Gastroesophageal sphincter (tissue), 4 donors: ENCODE measurements at regions not wholly inside any gene's neighbourhood (a gene's known extent, or its start where the extent isn't known, plus 50 kb on each side); places are given as distances from the start of the nearest gene placed in this dataset.
"Not testable (repeated sequence)": the region's sequence is repeated elsewhere in the genome, so short reads cannot be mapped to it uniquely, and the experiment has no call there.

Experiments
- ATAC-seq: fragments of 150-250 bp; one replicate; pipeline ENCODE4 v1.9.1; 2016; ENCODE audit warnings: mild to moderate bottlenecking, moderate library complexity
- H3K27ac ChIP-seq, 4 donors: fragments of 200-600 bp; sonication (generic) in 3 of 4; 1 replicate in 3 of 4; 2 replicates in 1 of 4; pipeline ENCODE4 v1.5.1; 2016 to 2019
- H3K27me3 ChIP-seq: fragments of 200-600 bp; sonication (generic); one replicate; pipeline ENCODE4 v1.5.1; 2019
- H3K36me3 ChIP-seq, 2 donors: fragments of 200-600 bp; sonication (generic); one replicate each; pipeline ENCODE4 v1.5.1; 2019; ENCODE audit warnings: control low read depth in 1 of 2
- H3K4me1 ChIP-seq, 3 donors: fragments of 200-600 bp; sonication (generic); 1 replicate in 2 of 3; 2 replicates in 1 of 3; pipeline ENCODE4 v1.5.1; 2016 to 2019; ENCODE audit warnings: control low read depth in 2 of 3
- H3K4me3 ChIP-seq, 2 donors: fragments of 200-600 bp; sonication (generic); one replicate each; pipeline ENCODE4 v1.5.1; 2019; ENCODE audit warnings: mild to moderate bottlenecking in 1 of 2, moderate library complexity in 1 of 2
- H3K9me3 ChIP-seq, 3 donors: fragments of 200-600 bp; sonication (generic); one replicate each; pipeline ENCODE4 v1.5.1; 2017 to 2019; ENCODE audit warnings: control low read depth in 2 of 3
- EP300 ChIP-seq: sonication (generic); formaldehyde crosslinking; IDR thresholded peaks from one replicate; pipeline ENCODE4 v1.6.1; 2017; ENCODE audit warnings: antibody characterized with exemption, mild to moderate bottlenecking
- POLR2A ChIP-seq, 2 donors: fragments of 450-650 bp; IDR thresholded peaks; one replicate each; pipeline ENCODE4 v1.6.1; 2017; ENCODE audit warnings: antibody characterized with exemption in 2 of 2, mild to moderate bottlenecking in 2 of 2, moderate library complexity in 1 of 2
- POLR2AphosphoS5 ChIP-seq: sonication (generic); formaldehyde crosslinking; IDR thresholded peaks from one replicate; pipeline ENCODE4 v1.6.1; 2017; ENCODE audit warnings: antibody characterized with exemption
- WGBS, 2 donors: methylation state at CpG; one replicate each; pipeline ENCODE4 v1.1.5; 2018; ENCODE audit warnings: low coverage in 1 of 2; 5-methylcytosine and 5-hydroxymethylcytosine counted together
- TF ChIP-seq, protein P1 (sequence below), 4 experiments: fragments of 200-600 bp in 2 of 4; fragments of 450-650 bp in 2 of 4; sonication (generic) in 1 of 4; IDR thresholded peaks; one replicate each; pipeline ENCODE4 v1.5.1; 2017 to 2019; ENCODE audit warnings: antibody characterized with exemption in 4 of 4, mild to moderate bottlenecking in 2 of 4, moderate library complexity in 2 of 4

DNA sequence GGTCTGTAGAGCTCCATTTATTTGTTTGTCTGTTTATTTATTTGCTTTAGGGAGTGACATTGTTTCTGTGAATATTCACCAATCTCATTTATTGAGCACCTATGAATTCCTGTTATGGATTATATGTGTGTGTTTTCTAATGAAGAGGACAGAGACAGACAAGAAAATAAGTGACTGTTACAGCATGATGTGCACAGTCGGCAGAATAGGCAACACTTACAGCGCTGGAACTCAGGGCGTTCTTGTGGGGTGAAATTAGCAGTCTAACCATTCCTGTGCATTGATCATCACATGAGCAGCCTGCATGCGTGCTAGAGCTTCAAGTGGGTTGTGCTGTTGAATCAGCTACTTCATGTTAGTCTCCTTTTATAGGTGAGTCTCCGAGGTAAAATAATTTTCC is 960.7 kb downstream of the SLC4A3 start:
- H3K4me1 ChIP-seq: no peaks in the 10 kb centered on the region
- peaks cover 4% of the 10 kb centered on the region for H3K27me3 ChIP-seq
- no peak overlapping the region for H3K4me3 ChIP-seq
- no peak overlapping the region for H3K27ac ChIP-seq
- no peak for TF ChIP-seq POLR2A (IDR thresholded peaks at IDR 0.05)
- no peak for TF ChIP-seq POLR2AphosphoS5
- no peak for TF ChIP-seq EP300
- TF ChIP-seq, protein P1, sequence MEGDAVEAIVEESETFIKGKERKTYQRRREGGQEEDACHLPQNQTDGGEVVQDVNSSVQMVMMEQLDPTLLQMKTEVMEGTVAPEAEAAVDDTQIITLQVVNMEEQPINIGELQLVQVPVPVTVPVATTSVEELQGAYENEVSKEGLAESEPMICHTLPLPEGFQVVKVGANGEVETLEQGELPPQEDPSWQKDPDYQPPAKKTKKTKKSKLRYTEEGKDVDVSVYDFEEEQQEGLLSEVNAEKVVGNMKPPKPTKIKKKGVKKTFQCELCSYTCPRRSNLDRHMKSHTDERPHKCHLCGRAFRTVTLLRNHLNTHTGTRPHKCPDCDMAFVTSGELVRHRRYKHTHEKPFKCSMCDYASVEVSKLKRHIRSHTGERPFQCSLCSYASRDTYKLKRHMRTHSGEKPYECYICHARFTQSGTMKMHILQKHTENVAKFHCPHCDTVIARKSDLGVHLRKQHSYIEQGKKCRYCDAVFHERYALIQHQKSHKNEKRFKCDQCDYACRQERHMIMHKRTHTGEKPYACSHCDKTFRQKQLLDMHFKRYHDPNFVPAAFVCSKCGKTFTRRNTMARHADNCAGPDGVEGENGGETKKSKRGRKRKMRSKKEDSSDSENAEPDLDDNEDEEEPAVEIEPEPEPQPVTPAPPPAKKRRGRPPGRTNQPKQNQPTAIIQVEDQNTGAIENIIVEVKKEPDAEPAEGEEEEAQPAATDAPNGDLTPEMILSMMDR (IDR thresholded peaks at IDR 0.05): no peak
- WGBS, 2 donors: 91 to 93% methylated on average over 5 of the region's 5 CpGs
- no peaks in the 10 kb centered on the region for H3K36me3 ChIP-seq
- ATAC-seq: no peak
- H3K9me3 ChIP-seq: no peaks in the 10 kb centered on the region

- H3K36me3 ChIP-seq: no peaks in the 10 kb centered on the region
- H3K4me3 ChIP-seq: no peak overlapping the region
- no peak for ATAC-seq
- H3K27me3 ChIP-seq: peaks cover 4% of the 10 kb centered on the region
- no peak for TF ChIP-seq POLR2A (IDR thresholded peaks at IDR 0.05)
- no peak for TF ChIP-seq EP300
- TF ChIP-seq, protein P1 (IDR thresholded peaks at IDR 0.05): no peak
- no peak for TF ChIP-seq POLR2AphosphoS5
- H3K4me1 ChIP-seq: no peaks in the 10 kb centered on the region
- H3K27ac ChIP-seq: no peak overlapping the region
- WGBS, 2 donors: 100% methylated on average over 1 of the region's 1 CpG
- H3K9me3 ChIP-seq: no peaks in the 10 kb centered on the region
Measured at GRCh38 chr2:220590476-220590875, 963.0 kb downstream of the SLC4A3 start.

GRCh38 chr2:220593526-220593925 is 966.1 kb downstream of the SLC4A3 start:
- H3K27ac ChIP-seq: no peak overlapping the region
- ATAC-seq: no peak
- no peaks in the 10 kb centered on the region for H3K36me3 ChIP-seq
- no peak overlapping the region for H3K4me3 ChIP-seq
- no peaks in the 10 kb centered on the region for H3K9me3 ChIP-seq
- WGBS, 2 donors: 13 to 67% methylated on average over 1 of the region's 1 CpG
- H3K27me3 ChIP-seq: peaks cover 4% of the 10 kb centered on the region
- no peaks in the 10 kb centered on the region for H3K4me1 ChIP-seq
- TF ChIP-seq POLR2A (IDR thresholded peaks at IDR 0.05): no peak
- TF ChIP-seq, protein P1 (IDR thresholded peaks at IDR 0.05): no peak
- TF ChIP-seq POLR2AphosphoS5: no peak
- no peak for TF ChIP-seq EP300

GRCh38 chr2:220601674-220602073 is 970.4 kb downstream of the EPHA4 start:
- 50 to 53% methylated on average over 2 to 3 of the region's 3 CpGs for WGBS, 2 donors
- H3K4me1 ChIP-seq: no peaks in the 10 kb centered on the region
- H3K4me3 ChIP-seq: no peak overlapping the region
- H3K9me3 ChIP-seq: peaks cover 0 to 3% (median 0%) of the 10 kb centered on the region in 3 donors
- no peaks in the 10 kb centered on the region for H3K36me3 ChIP-seq
- no peak for ATAC-seq
- no peaks in the 10 kb centered on the region for H3K27me3 ChIP-seq
- TF ChIP-seq, protein P1 (IDR thresholded peaks at IDR 0.05): no peak
- TF ChIP-seq POLR2AphosphoS5 (no peak), POLR2A (IDR thresholded peaks at IDR 0.05) (no peak), EP300 (no peak)
- H3K27ac ChIP-seq: no peak overlapping the region

GRCh38 chr2:220613004-220613403 is 959.1 kb downstream of the EPHA4 start:
- ATAC-seq, H3K36me3 ChIP-seq, H3K27me3 ChIP-seq, H3K4me3 ChIP-seq, H3K9me3 ChIP-seq, H3K27ac ChIP-seq, H3K4me1 ChIP-seq: not testable (repeated sequence)
- 96 to 100% methylated on average over 5 to 8 of the region's 8 CpGs for WGBS, 2 donors

DNA sequence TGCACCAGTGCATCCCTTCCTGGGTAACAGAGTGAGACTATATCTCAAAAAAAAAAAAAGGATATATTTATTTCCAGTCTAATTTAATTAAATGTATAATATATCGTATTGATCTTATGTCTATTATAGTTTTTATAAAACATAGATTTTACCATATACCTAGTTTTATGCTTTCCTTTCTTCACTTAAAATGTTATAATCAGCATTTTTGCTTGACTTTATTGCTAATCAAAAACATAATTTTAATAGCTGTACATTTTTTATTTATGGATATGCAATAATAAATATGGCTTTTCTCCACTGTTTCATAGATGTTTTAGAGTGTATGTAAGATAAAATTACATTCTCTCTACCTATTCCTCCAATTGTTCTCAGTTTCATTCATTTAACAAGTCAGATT is 958.0 kb downstream of the EPHA4 start:
- Histone ChIP-seq H3K4me1 (no peaks in the 10 kb centered on the region), H3K36me3 (no peaks in the 10 kb centered on the region), H3K27ac (no peak overlapping the region), H3K4me3 (no peak overlapping the region), H3K27me3 (no peaks in the 10 kb centered on the region), H3K9me3 (no peaks in the 10 kb centered on the region)
- TF ChIP-seq, protein P1 (IDR thresholded peaks at IDR 0.05): no peak
- TF ChIP-seq POLR2A (IDR thresholded peaks at IDR 0.05) (no peak), POLR2AphosphoS5 (no peak), EP300 (no peak)
- WGBS, 2 donors: 91 to 100% methylated on average over 1 of the region's 1 CpG
- no peak for ATAC-seq
